Inflammatory macrophage treated with lipopolysaccharide for 1 hour (primary cell): ENCODE measurements at regions not wholly inside any gene's neighbourhood (a gene's known extent, or its start where the extent isn't known, plus 50 kb on each side); places are given as distances from the start of the nearest gene placed in this dataset.
"Not testable (repeated sequence)": the region's sequence is repeated elsewhere in the genome, so short reads cannot be mapped to it uniquely, and the experiment has no call there.

Experiments used
- DNase-seq, 2 donors: peaks; one replicate each; pipeline ENCODE4 v3.0.0-alpha.2; 2020 to 2022

DNA sequence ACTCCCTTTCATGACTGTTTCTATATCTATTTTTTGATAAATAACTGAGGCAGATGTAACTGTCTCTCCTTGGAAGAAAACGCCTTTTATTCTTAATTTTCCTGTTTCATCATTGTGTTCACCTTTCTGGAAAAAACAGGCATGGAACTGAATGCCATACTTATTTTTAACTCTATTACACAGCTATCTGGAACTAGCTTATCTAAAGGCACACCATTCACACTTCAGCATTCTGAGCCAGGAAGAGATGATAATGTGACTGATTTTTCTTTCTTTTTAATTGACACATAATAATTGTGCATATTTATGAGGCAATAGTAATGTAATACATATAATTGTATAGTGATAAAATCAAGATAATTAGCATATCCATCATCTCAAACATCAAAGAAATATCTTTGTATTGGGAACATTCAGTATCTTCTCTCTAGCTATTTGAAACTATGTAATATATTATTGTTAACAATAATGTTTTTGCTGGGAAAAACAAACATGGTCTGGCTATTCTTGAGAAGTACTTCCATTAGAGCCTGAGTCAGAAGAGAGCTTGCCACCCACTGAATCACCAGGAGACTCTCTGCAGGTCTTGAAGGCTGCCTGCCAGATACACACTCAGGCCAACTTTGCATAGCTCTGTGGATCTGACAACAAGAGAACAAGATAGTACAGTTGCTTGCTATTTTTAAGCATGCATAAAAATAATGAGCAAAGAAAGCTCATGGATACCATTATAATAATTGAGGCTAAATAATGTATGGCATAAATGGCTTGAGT, 501.0 kb upstream of the EDIL3 start:
- DNase-seq, result no peak

- DNase-seq, result no peak
Measured at GRCh38 chr5:84881737-84882136, 497.1 kb upstream of the EDIL3 start.

DNA sequence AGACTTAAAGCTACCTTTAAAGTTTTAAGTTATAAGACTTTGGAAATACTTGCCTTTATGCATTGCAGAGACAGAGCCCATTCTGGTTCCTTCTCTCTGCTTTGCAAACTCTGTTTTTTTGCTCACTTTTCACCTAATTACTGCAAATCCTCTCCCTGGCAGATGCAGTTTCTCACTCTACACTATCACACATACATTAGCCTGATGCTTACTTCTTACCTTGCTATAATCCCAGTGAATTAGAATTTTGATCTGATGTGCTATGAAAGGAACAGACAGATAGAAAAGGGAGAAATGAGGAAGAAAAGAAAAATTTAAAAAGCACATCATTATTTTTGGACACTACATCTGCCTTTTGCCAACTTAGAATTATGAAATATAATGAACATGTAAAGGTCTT, 489.5 kb upstream of the EDIL3 start:
- no peak for DNase-seq

DNA sequence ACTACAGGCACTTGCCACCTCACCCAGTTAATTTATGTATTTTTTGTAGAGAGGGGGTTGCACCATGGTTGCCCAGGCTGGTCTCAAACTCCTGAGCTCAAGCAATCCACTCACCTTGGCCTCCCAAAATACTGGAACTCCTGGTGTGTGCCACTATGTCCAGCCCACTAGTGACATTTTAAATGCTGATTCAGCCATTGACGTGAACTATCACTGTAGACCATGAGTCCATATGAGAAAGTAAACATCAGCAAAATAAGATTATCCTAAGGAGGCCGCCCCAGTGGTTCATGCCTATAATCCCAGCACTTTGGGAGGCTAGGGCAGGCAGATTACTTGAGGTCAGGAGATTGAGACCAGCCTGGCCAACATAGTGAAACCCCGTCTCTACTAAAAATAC, 488.1 kb upstream of the EDIL3 start:
- no peak for DNase-seq

GRCh38 chr5:84870369-84870768, 485.7 kb upstream of the EDIL3 start:
- DNase-seq, result no peak

DNA sequence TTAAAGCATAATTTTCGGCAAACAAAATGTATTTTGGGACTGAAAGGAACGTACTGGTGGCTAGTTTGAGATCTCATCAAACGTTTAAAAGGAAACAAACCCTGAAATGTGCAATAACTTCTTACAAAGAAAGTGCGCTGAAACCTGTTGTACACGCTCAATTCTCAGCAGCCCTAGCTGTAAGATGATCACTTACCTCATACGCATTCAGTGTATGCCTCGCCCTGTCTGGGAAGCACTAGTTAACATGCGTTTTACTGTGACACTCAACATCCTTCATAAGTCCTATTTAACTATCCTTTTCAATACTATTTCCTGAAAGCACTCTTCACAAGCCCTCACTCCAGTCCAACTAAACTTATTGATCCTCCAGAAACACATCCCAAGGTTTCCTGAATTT, 485.0 kb upstream of the EDIL3 start:
- no peak for DNase-seq

GRCh38 chr5:84863936-84864335, 479.3 kb upstream of the EDIL3 start:
- not testable (repeated sequence) for DNase-seq

GRCh38 chr5:84863020-84863419, 478.3 kb upstream of the EDIL3 start:
- DNase-seq, result no peak

- no peak for DNase-seq
Measured at GRCh38 chr5:84862132-84862531, 477.5 kb upstream of the EDIL3 start.

- DNase-seq, result no peak
Measured at GRCh38 chr5:84861306-84861705, 476.6 kb upstream of the EDIL3 start.

DNA sequence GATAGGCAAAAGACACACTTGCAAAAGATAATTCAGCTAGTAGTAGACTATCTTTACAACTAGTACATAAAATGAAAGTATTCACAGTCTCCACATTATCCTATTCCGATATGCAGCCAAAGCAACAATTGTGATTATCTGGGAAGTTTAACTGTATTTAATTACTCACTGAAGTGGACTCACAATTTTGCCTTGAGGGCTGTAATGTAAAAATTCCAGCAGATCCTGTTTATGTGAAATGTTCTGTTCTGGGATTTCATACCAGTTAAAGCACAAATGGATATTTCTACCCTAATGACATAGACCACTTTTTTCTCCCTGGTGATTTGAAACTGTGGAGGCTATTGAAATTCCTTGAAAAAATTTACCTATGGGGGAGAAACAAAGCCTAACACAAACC, 474.4 kb upstream of the EDIL3 start:
- DNase-seq, result no peak

DNA sequence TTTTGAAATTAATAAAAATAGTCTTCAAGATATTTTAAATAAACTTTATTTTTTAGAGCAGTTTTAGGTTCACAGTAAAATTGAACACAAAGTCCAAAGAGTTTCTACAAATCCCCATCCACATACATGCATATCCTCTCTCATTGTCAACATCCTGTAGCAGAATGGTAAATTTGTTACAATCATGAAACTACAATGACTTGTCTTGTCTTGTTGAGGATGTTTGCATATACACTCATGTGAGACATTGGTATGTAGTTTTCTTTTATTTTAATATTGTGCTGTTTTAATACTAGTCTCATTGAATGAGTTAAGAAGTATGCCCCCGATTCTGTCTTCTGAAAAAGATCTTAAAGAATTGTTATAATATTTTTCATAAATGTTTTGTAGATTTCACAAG, 447.0 kb upstream of the EDIL3 start:
- no peak for DNase-seq

DNA sequence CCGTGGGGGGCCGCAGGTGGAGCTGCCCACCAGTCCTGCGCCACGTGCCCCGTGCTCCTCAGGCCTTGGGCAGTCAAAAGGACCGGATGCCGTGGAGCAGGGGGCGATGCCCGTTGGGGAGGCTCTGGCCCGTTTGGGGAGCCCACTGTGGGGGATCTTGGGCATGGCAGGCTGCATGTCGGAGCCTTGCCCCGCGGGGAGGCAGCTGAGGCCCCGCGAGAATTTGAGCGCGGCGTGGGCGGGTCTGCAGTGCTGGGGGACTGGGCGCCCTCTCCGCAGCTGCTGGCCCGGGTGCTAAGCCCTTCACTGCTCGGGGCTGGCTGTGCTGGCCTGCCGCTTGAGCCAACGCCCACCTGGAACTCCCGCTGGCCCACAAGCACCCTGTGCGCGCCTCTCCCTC, 445.6 kb upstream of the EDIL3 start:
- no peak for DNase-seq

DNA sequence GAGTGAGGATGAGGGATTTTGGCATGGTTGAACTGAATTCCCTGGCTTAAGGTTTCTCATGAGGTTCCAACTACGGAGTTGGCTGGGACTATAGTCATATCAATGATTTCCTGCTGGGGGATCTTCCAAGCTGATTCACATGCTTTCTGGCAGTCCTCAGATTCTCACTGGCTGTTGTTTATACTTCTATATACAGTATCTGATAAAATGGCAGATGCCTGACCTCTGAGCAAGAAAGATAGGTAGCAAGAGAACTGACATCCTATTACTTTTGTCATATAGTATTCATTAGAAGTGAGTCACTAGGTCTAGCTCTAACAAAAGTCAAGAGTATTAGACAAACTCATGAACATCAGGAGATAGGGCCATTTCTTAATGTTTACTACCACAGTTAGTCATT, 440.9 kb upstream of the EDIL3 start:
- DNase-seq, result no peak

DNA sequence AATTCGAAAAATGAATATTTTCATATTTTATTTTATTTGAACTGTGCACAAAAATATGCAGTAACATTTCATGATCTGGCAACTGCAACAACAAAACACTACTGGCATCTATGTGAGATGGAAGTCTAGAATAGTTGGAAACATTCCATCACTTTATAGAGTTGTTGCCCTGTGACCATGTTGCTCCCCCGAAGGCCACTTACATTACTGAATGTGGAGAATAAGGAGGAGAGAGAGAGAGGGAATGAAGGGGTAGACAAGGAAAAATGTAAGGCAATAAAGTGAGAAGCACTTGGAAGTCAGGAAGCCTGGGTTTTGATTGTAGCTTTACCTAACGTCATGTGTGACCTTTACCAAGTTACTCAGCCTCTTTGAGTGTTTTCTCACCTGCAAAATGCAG, 437.2 kb upstream of the EDIL3 start:
- no peak for DNase-seq

- DNase-seq, result no peak
Measured at GRCh38 chr5:84817953-84818352, 433.3 kb upstream of the EDIL3 start.

DNA sequence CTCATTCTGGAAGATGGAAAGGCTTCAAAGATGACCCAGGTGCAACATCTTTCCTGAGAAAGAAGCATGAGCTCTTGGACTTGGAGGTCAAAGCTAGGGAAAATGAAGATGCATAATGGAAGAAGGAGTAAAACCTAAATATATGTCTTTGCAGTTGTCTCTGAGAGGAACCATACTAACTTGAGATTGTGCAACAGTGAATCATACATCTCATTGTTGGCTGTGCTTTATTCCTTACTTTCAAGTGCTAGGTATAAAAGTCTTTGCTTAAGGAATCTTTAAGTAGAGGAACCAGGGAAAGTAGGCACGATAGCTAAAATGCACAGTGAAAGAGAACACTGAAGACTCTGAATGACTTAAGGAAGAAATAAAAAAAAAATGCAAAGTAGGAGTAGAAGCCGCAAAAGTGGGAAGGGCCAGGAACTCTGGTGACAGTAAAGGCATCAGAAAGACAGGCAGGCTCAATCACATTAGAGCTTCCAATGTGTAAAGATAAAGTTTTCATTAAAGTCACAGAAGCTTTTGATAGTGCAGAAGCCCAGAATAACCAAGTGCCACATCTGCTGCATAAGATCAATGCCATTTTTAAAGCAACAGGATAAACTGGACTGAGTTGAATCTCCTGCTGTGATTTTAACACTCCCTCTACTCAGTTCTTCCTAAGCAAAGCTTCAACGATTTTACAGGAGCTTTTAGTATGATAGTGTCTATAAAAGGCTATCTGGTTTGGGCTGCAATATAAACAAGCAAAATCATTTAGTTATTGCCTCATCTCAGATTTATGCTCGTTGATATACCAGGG, 432.3 kb upstream of the EDIL3 start:
- no peak for DNase-seq

- DNase-seq, result no peak
Measured at GRCh38 chr5:84816160-84816559, 431.5 kb upstream of the EDIL3 start.

DNA sequence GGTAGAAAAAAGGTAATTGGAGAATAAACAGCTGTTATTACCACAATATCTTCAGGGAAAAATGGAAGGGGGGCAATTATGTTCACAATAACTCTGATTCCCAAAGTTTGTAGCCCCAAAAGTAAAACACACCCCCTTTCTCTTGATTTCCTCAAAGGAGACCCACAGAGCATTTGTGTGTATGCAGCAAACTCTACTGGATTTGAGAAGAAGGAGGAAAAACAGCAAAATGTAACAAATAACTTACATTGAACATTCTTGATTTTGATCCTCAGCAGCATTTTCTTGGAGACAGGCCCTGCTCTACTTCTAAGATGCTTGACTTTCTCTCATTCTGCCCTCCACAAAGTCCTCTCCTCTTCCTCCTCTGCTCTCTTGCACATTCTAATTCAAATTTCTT, 420.8 kb upstream of the EDIL3 start:
- DNase-seq, result no peak

- no peak for DNase-seq
Measured at GRCh38 chr5:84796399-84796798, 411.7 kb upstream of the EDIL3 start.

GRCh38 chr5:84794486-84795035, 409.9 kb upstream of the EDIL3 start:
- DNase-seq, result peak; percentile 46

- DNase-seq, result peak in 1 of 2 donors; percentile 7
Measured at GRCh38 chr5:84791730-84792129, 407.1 kb upstream of the EDIL3 start.

- DNase-seq, result peak; percentile 81 to 86
Measured at GRCh38 chr5:84791138-84791537, 406.5 kb upstream of the EDIL3 start.

- DNase-seq, result peak in 1 of 2 donors; percentile 11
Measured at GRCh38 chr5:84790406-84790805, 405.7 kb upstream of the EDIL3 start.
